ENCODE measurements at regions not wholly inside any gene's neighbourhood (a gene's known extent, or its start where the extent isn't known, plus 50 kb on each side); places are given as distances from the start of the nearest gene placed in this dataset.

GRCh38 chr6:105934708-105935107, 151.4 kb upstream of the PRDM1 start:
- no peak for TF ChIP-seq DMAP1 (CRISPR knock-in tag; IDR thresholded peaks at IDR 0.05)
- TF ChIP-seq ZNF761 (CRISPR knock-in tag; conservative IDR thresholded peaks at IDR 0.05), result no peak
- no peak for TF ChIP-seq TCF7L2 (IDR thresholded peaks at IDR 0.05; ENCODE audit: low read depth, low read length)
- TF ChIP-seq ZKSCAN8 (CRISPR knock-in tag; IDR thresholded peaks at IDR 0.05; ENCODE audit: borderline replicate concordance), result no peak
- TF ChIP-seq ZNF121 (CRISPR knock-in tag; IDR thresholded peaks at IDR 0.05), result no peak
- TF ChIP-seq ZNF619 (CRISPR knock-in tag; IDR thresholded peaks at IDR 0.05), result no peak
- TF ChIP-seq REST (IDR thresholded peaks at IDR 0.05; ENCODE audit: borderline replicate concordance in 1 of 2, low read depth in 1 of 2, low read length in 2 of 2), result no peak
- no peak for TF ChIP-seq SP4 (CRISPR knock-in tag; IDR thresholded peaks at IDR 0.05)
- no peak for TF ChIP-seq NFYB (CRISPR knock-in tag; IDR thresholded peaks at IDR 0.05)
- TF ChIP-seq ARNT (IDR thresholded peaks at IDR 0.05), result no peak
- TF ChIP-seq ZNF549 (CRISPR knock-in tag; IDR thresholded peaks at IDR 0.05), result no peak
- TF ChIP-seq AGO1 (IDR thresholded peaks at IDR 0.05; ENCODE audit: low read depth, low read length, poor library complexity, severe bottlenecking), result no peak
- TF ChIP-seq CREB1 (IDR thresholded peaks at IDR 0.05), result no peak
- no peak for TF ChIP-seq CREB1 (CRISPR knock-in tag; IDR thresholded peaks at IDR 0.05)
- no peak for TF ChIP-seq CTCF (CRISPR knock-in tag; IDR thresholded peaks at IDR 0.05)
